Panc1 (cell line): ENCODE measurements at regions not wholly inside any gene's neighbourhood (a gene's known extent, or its start where the extent isn't known, plus 50 kb on each side); places are given as distances from the start of the nearest gene placed in this dataset.

Experiments
- ATAC-seq: fragments of 200-7000 bp; cut with Tn5 transposase; 2 replicates; pipeline ENCODE4 v1.9.1; 2020; ENCODE audit warnings: mild to moderate bottlenecking, moderate library complexity
- BruUV-seq: library from RNA; stranded (reverse); fragments of 400-500 nt; replicated peaks from 2 replicates; lab custom pipeline; 2021; lab: Mats Ljungman, UMichigan
- CTCF ChIA-PET: fragments of 300-600 bp; sonication (Branson Sonifier 250); formaldehyde crosslinking; loops from one replicate; lab custom pipeline; 2022; ENCODE audit warnings: antibody characterized with exemption; lab: Charles Lee
- POLR2A ChIA-PET: fragments of 300-600 bp; sonication (Branson Sonifier 250); formaldehyde crosslinking; loops from one replicate; lab custom pipeline; 2022; ENCODE audit warnings: antibody characterized with exemption; lab: Charles Lee
- DNase-seq: peaks from one replicate; pipeline ENCODE4 v3.0.0-alpha.2; 2010; ENCODE audit warnings: low read depth, low spot score
- H3K27ac ChIP-seq: 2 replicates; pipeline ENCODE4 v1.5.1; 2011; ENCODE audit warnings: mild to moderate bottlenecking, low read length, inconsistent platforms
- H3K27me3 ChIP-seq: fragments of 200-500 bp; sonication (Bioruptor generic); 2 replicates; pipeline ENCODE4 v1.6.0; 2014; ENCODE audit warnings: low read length, inconsistent platforms; ENCODE audit not compliant: control insufficient read depth, insufficient read depth
- H3K36me3 ChIP-seq: fragments of 200-500 bp; sonication (Bioruptor generic); 2 replicates; pipeline ENCODE4 v1.5.1; 2014; ENCODE audit warnings: inconsistent platforms, mild to moderate bottlenecking, low read length, moderate library complexity; ENCODE audit not compliant: control insufficient read depth, insufficient read depth
- H3K4me1 ChIP-seq: 2 replicates; pipeline ENCODE4 v1.5.1; 2011; ENCODE audit warnings: inconsistent platforms, mild to moderate bottlenecking, low read length, moderate library complexity; ENCODE audit not compliant: control insufficient read depth, insufficient read depth
- H3K4me3 ChIP-seq, 2 experiments: 2 replicates each; pipeline ENCODE4 v1.5.1; 2011 to 2012; ENCODE audit warnings: low read depth in 2 of 2, low read length in 2 of 2, mild to moderate bottlenecking in 2 of 2, inconsistent platforms in 1 of 2, moderate library complexity in 1 of 2
- H3K9me3 ChIP-seq: fragments of 200-500 bp; sonication (Bioruptor generic); 2 replicates; pipeline ENCODE4 v1.5.1; 2014; ENCODE audit warnings: low read depth, mild to moderate bottlenecking, inconsistent platforms, low read length, moderate library complexity; ENCODE audit not compliant: control insufficient read depth, insufficient read depth
- CTCF ChIP-seq: fragments of 450-650 bp; IDR thresholded peaks from 2 replicates; pipeline ENCODE4 v1.5.1; 2017; ENCODE audit warnings: mild to moderate bottlenecking
- POLR2AphosphoS5 ChIP-seq: IDR thresholded peaks from 2 replicates; pipeline ENCODE4 v1.6.1; 2012; ENCODE audit warnings: mild to moderate bottlenecking, low read depth, low read length, moderate library complexity
- REST ChIP-seq, 2 experiments: IDR thresholded peaks; 2 replicates each; pipeline ENCODE4 v1.6.1; 2011 to 2012; ENCODE audit warnings: low read depth in 2 of 2, control low read depth in 1 of 2, low read length in 1 of 2, mild to moderate bottlenecking in 1 of 2, moderate library complexity in 1 of 2; ENCODE audit not compliant: insufficient read depth in 1 of 2
- SIN3A ChIP-seq: IDR thresholded peaks from 2 replicates; pipeline ENCODE4 v1.6.1; 2012; ENCODE audit warnings: low read depth, mild to moderate bottlenecking, low read length, moderate library complexity, borderline replicate concordance; ENCODE audit not compliant: insufficient read depth
- TCF7L2 ChIP-seq: IDR thresholded peaks from 2 replicates; pipeline ENCODE4 v1.6.1; 2011; ENCODE audit warnings: mild to moderate bottlenecking, low read depth, low read length, inconsistent platforms
- in situ Hi-C: cut with HindIII; loops from 2 replicates; pipeline ENCODE4 v1.10.0; 2016; ENCODE audit warnings: low sequenced_read_pairs, low pct_unique_long_range_greater_than_20kb
- intact Hi-C: fragments of 100-400 bp; cut with micrococcal nuclease; formaldehyde crosslinking; loops from one replicate; pipeline ENCODE4 v1.10.0; 2022; ENCODE audit not compliant: unreplicated experiment

- intact Hi-C loops (no loop called here), in situ Hi-C loops (no loop called here)
- Histone ChIP-seq H3K27ac (no peak overlapping the region), H3K4me3 (no peak overlapping the region), H3K27me3 (no peaks in the 10 kb centered on the region), H3K9me3 (no peaks in the 10 kb centered on the region), H3K4me1 (no peaks in the 10 kb centered on the region), H3K36me3 (no peaks in the 10 kb centered on the region)
- TF ChIP-seq TCF7L2 = no peak
- TF ChIP-seq POLR2AphosphoS5 = no peak
- TF ChIP-seq CTCF = no peak
- TF ChIP-seq REST (IDR thresholded peaks at IDR 0.05; ENCODE audit: insufficient read depth in 1 of 2, low read depth in 2 of 2, low read length in 1 of 2) = no peak
- no peak for TF ChIP-seq SIN3A
- ATAC-seq = no peak
- POLR2A ChIA-PET = no interaction called here
- BruUV-seq = no TSS peak
- CTCF ChIA-PET = no interaction called here
- no peak for DNase-seq
These were observed 65.4 kb upstream of the PHIP start for GRCh38 chr6:79143320-79143898.

- no TSS peak for BruUV-seq
- TF ChIP-seq REST (IDR thresholded peaks at IDR 0.05; ENCODE audit: insufficient read depth in 1 of 2, low read depth in 2 of 2, low read length in 1 of 2) (no peak), POLR2AphosphoS5 (no peak), TCF7L2 (no peak), CTCF (no peak), SIN3A (no peak)
- no peaks in the 10 kb centered on the region for H3K4me1 ChIP-seq
- H3K4me3 ChIP-seq = no peak overlapping the region
- no peak overlapping the region for H3K27ac ChIP-seq
- no peaks in the 10 kb centered on the region for H3K9me3 ChIP-seq
- ChIA-PET POLR2A (no interaction called here), CTCF (no interaction called here)
- DNase-seq (no peak), ATAC-seq (no peak)
- no peaks in the 10 kb centered on the region for H3K27me3 ChIP-seq
- H3K36me3 ChIP-seq = no peaks in the 10 kb centered on the region
- in situ Hi-C loops (no loop called here), intact Hi-C loops (no loop called here)
These were observed 60.1 kb upstream of the PHIP start for GRCh38 chr6:79138146-79138545.
